Keratinocyte (primary cell): ENCODE measurements at regions not wholly inside any gene's neighbourhood (a gene's known extent, or its start where the extent isn't known, plus 50 kb on each side); places are given as distances from the start of the nearest gene placed in this dataset.

Source experiments
- DNase-seq: peaks from one replicate; pipeline ENCODE4 v3.0.0-alpha.2; 2011; ENCODE audit warnings: low read depth, missing footprints, low spot score
- FAIRE-seq: peaks from 2 replicates; lab custom pipeline; 2011; peaks lifted over from hg19 to GRCh38; lab: Jason Lieb, UNC
- H2AFZ ChIP-seq: 2 replicates; pipeline ENCODE4 v1.6.0; 2012; ENCODE audit warnings: low read length, control low read depth, inconsistent platforms; ENCODE audit not compliant: control insufficient read depth
- H3K27ac ChIP-seq: 2 replicates; pipeline ENCODE4 v1.5.1; 2011; ENCODE audit warnings: low read length; ENCODE audit not compliant: control insufficient read depth, insufficient read depth
- H3K27me3 ChIP-seq: 3 replicates; pipeline ENCODE4 v1.6.0; 2011; ENCODE audit warnings: low read length; ENCODE audit not compliant: control insufficient read depth, insufficient read depth; ENCODE audit errors: extremely low read depth
- H3K36me3 ChIP-seq, 2 experiments: 2 replicates in 1 of 2; 3 replicates in 1 of 2; pipeline ENCODE4 v1.5.1; 2011; ENCODE audit warnings: low read length in 2 of 2, mild to moderate bottlenecking in 1 of 2; ENCODE audit not compliant: control insufficient read depth in 2 of 2, insufficient read depth in 2 of 2; ENCODE audit errors: extremely low read depth in 1 of 2
- H3K4me1 ChIP-seq: 3 replicates; pipeline ENCODE4 v1.5.1; 2011; ENCODE audit warnings: low read length; ENCODE audit not compliant: control insufficient read depth, insufficient read depth; ENCODE audit errors: extremely low read depth
- H3K4me2 ChIP-seq: 3 replicates; pipeline ENCODE4 v1.6.0; 2011; ENCODE audit warnings: low read depth, low read length; ENCODE audit not compliant: control insufficient read depth, insufficient read depth; ENCODE audit errors: extremely low read depth
- H3K4me3 ChIP-seq, 3 experiments: fragments of 200-600 bp in 1 of 3; sonication (generic) in 1 of 3; 2 replicates in 2 of 3; 3 replicates in 1 of 3; pipeline ENCODE4 v1.5.1; 2011 to 2016; ENCODE audit warnings: low read length in 3 of 3, mild to moderate bottlenecking in 3 of 3, control low read depth in 2 of 3, inconsistent platforms in 1 of 3, low read depth in 1 of 3, mixed read lengths in 1 of 3, mixed run types in 1 of 3, moderate library complexity in 1 of 3; ENCODE audit not compliant: control insufficient read depth in 2 of 3, insufficient read depth in 2 of 3; ENCODE audit errors: extremely low read depth in 1 of 3
- H3K79me2 ChIP-seq: 2 replicates; pipeline ENCODE4 v1.6.0; 2012; ENCODE audit warnings: low read length; ENCODE audit not compliant: control insufficient read depth, insufficient read depth
- H3K9ac ChIP-seq: 3 replicates; pipeline ENCODE4 v1.6.0; 2011; ENCODE audit warnings: low read length; ENCODE audit not compliant: control insufficient read depth, insufficient read depth; ENCODE audit errors: extremely low read depth
- H3K9me1 ChIP-seq: 3 replicates; pipeline ENCODE4 v1.6.0; 2011; ENCODE audit warnings: low read length; ENCODE audit not compliant: control insufficient read depth, insufficient read depth; ENCODE audit errors: extremely low read depth
- H3K9me3 ChIP-seq: 2 replicates; pipeline ENCODE4 v1.5.1; 2012; ENCODE audit warnings: low read depth, low read length; ENCODE audit not compliant: control insufficient read depth
- H4K20me1 ChIP-seq: 3 replicates; pipeline ENCODE4 v1.6.0; 2011; ENCODE audit warnings: low read length; ENCODE audit not compliant: control insufficient read depth, insufficient read depth; ENCODE audit errors: extremely low read depth
- CTCF ChIP-seq, 3 experiments: IDR thresholded peaks in 1 of 3; conservative IDR thresholded peaks in 1 of 3; optimal IDR thresholded peaks in 1 of 3; 2 replicates in 2 of 3; 3 replicates in 1 of 3; pipeline versions ENCODE3 to v1.5.1; 2011; ENCODE audit warnings: low read length in 3 of 3, mild to moderate bottlenecking in 3 of 3, moderate library complexity in 2 of 3, control low read depth in 1 of 3, inconsistent platforms in 1 of 3; ENCODE audit not compliant: insufficient read depth in 2 of 3; ENCODE audit errors: extremely low read depth in 1 of 3
- EZH2 ChIP-seq: IDR thresholded peaks from one replicate; pipeline ENCODE4 v1.6.1; 2012; ENCODE audit warnings: inconsistent platforms, mild to moderate bottlenecking, low read length, moderate library complexity
- dilution Hi-C: fragments of 300-500 bp; cut with MboI; formaldehyde crosslinking; loops from one replicate; pipeline ENCODE4 v1.7.0; 2020; ENCODE audit warnings: low sequenced_read_pairs; ENCODE audit not compliant: extremely low pct_ligation_motif_present

GRCh38 chr7:21334906-21335305 is 93.0 kb upstream of the SP4 start:
- no peak overlapping the region for H3K4me3 ChIP-seq
- no peaks in the 10 kb centered on the region for H4K20me1 ChIP-seq
- H3K27ac ChIP-seq = no peak overlapping the region
- TF ChIP-seq CTCF (optimal IDR thresholded peaks at IDR 0.05 in 1 of 3, IDR thresholded peaks at IDR 0.05 in 1 of 3, conservative IDR thresholded peaks at IDR 0.05 in 1 of 3; ENCODE audit: extremely low read depth in 1 of 3, insufficient read depth in 2 of 3, low read length in 3 of 3) (no peak), EZH2 (no peak)
- no peak overlapping the region for H2AFZ ChIP-seq
- no peaks in the 10 kb centered on the region for H3K27me3 ChIP-seq
- H3K79me2 ChIP-seq = no peaks in the 10 kb centered on the region
- no peak overlapping the region for H3K4me2 ChIP-seq
- H3K4me1 ChIP-seq = no peaks in the 10 kb centered on the region
- dilution Hi-C loops = no loop called here
- DNase-seq = no peak
- H3K36me3 ChIP-seq = no peaks in the 10 kb centered on the region
- no peak overlapping the region for H3K9ac ChIP-seq
- no peaks in the 10 kb centered on the region for H3K9me3 ChIP-seq
- H3K9me1 ChIP-seq = no peaks in the 10 kb centered on the region
- FAIRE-seq = no peak

- Histone ChIP-seq H3K4me2 (no peak overlapping the region), H3K27ac (no peak overlapping the region), H3K9me1 (no peaks in the 10 kb centered on the region), H3K4me3 (no peak overlapping the region), H4K20me1 (no peaks in the 10 kb centered on the region), H3K4me1 (no peaks in the 10 kb centered on the region), H3K79me2 (no peaks in the 10 kb centered on the region), H3K9ac (no peak overlapping the region), H3K9me3 (no peaks in the 10 kb centered on the region), H3K36me3 (no peaks in the 10 kb centered on the region), H3K27me3 (no peaks in the 10 kb centered on the region), H2AFZ (no peak overlapping the region)
- DNase-seq = no peak
- dilution Hi-C loops = no loop called here
- FAIRE-seq = no peak
- TF ChIP-seq EZH2 (no peak), CTCF (optimal IDR thresholded peaks at IDR 0.05 in 1 of 3, IDR thresholded peaks at IDR 0.05 in 1 of 3, conservative IDR thresholded peaks at IDR 0.05 in 1 of 3; ENCODE audit: extremely low read depth in 1 of 3, insufficient read depth in 2 of 3, low read length in 3 of 3) (no peak)
Observed at GRCh38 chr7:21336743-21337142, 91.1 kb upstream of the SP4 start.
